Thyroid gland (tissue), 4 donors: ENCODE measurements at regions not wholly inside any gene's neighbourhood (a gene's known extent, or its start where the extent isn't known, plus 50 kb on each side); places are given as distances from the start of the nearest gene placed in this dataset.

Experiments
- DNase-seq, 2 donors: peaks; one replicate each; pipeline ENCODE4 v3.0.0-alpha.2; 2019
- H3K27ac ChIP-seq, 3 donors: fragments of 200-600 bp; sonication (generic); 1 replicate in 2 of 3; 2 replicates in 1 of 3; pipeline ENCODE4 v1.5.1; 2016 to 2019; ENCODE audit warnings: mild to moderate bottlenecking in 1 of 3, moderate library complexity in 1 of 3
- H3K27me3 ChIP-seq: fragments of 200-600 bp; sonication (generic); one replicate; pipeline ENCODE4 v1.5.1; 2019
- H3K36me3 ChIP-seq, 2 donors: fragments of 200-600 bp; sonication (generic); one replicate each; pipeline ENCODE4 v1.5.1; 2016 to 2019
- H3K4me1 ChIP-seq, 2 donors: fragments of 200-600 bp; sonication (generic); one replicate each; pipeline ENCODE4 v1.5.1; 2017 to 2019
- H3K4me3 ChIP-seq, 3 donors: fragments of 200-600 bp; sonication (generic); replicated peaks in 1 of 3; 1 replicate in 2 of 3; 2 replicates in 1 of 3; pipeline ENCODE4 v1.5.1; 2016; ENCODE audit warnings: mild to moderate bottlenecking in 1 of 3
- H3K9me3 ChIP-seq: fragments of 200-600 bp; sonication (generic); one replicate; pipeline ENCODE4 v1.5.1; 2017
- CTCF ChIP-seq, 6 experiments: fragments of 200-600 bp in 3 of 6; fragments of 450-650 bp in 3 of 6; sonication (generic) in 3 of 6; IDR thresholded peaks; one replicate each; pipeline ENCODE4 v1.5.1; 2016 to 2019; ENCODE audit warnings: antibody characterized with exemption in 6 of 6, mild to moderate bottlenecking in 2 of 6, inconsistent platforms in 1 of 6, moderate library complexity in 1 of 6
- POLR2A ChIP-seq, 2 donors: fragments of 450-650 bp; IDR thresholded peaks; one replicate each; pipeline ENCODE4 v1.6.1; 2017; ENCODE audit warnings: antibody characterized with exemption in 2 of 2, mild to moderate bottlenecking in 2 of 2, moderate library complexity in 1 of 2
- WGBS, 2 donors: methylation state at CpG; one replicate each; pipeline ENCODE4 v1.1.5; 2017; 5-methylcytosine and 5-hydroxymethylcytosine counted together
- intact Hi-C: fragments of 100-400 bp; cut with DNase I; formaldehyde crosslinking; loops from one replicate; pipeline ENCODE4 v1.15.1; 2023

GRCh38 chr13:73730014-73730413 is 404.2 kb downstream of the KLF12 start:
- no peaks in the 10 kb centered on the region for H3K4me1 ChIP-seq
- TF ChIP-seq POLR2A (IDR thresholded peaks at IDR 0.05): no peak
- TF ChIP-seq CTCF (IDR thresholded peaks at IDR 0.05): no peak
- no peaks in the 10 kb centered on the region for H3K27me3 ChIP-seq
- 82% methylated on average over 5 of the region's 5 CpGs for WGBS, 2 donors
- intact Hi-C loops: no loop called here
- no peak overlapping the region for H3K4me3 ChIP-seq
- no peaks in the 10 kb centered on the region for H3K9me3 ChIP-seq
- no peaks in the 10 kb centered on the region for H3K36me3 ChIP-seq
- H3K27ac ChIP-seq: no peak overlapping the region
- no peak for DNase-seq

DNA sequence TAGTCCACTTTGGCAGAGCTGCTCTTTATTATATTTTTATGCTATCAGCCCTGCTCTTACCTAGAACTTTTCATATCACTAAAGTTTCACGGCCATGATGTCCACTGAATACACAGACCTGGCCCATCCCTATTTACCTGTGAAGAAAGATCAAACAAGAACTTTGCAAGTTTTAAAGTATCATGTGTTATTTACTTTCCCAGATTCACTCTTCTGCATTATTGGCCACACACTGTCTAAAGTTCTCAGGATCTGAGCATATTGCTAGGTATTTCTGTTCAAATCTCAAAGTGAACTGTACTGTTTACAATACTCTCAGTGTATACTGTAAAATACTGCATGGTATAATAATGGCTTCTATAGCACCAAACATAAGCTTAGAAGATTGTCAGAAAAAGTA is 405.2 kb downstream of the KLF12 start:
- intact Hi-C loops: no loop called here
- no peak overlapping the region for H3K4me3 ChIP-seq
- no peak for DNase-seq
- no peak for TF ChIP-seq CTCF (IDR thresholded peaks at IDR 0.05)
- TF ChIP-seq POLR2A (IDR thresholded peaks at IDR 0.05): no peak
- H3K9me3 ChIP-seq: no peaks in the 10 kb centered on the region
- WGBS, 2 donors: 87 to 89% methylated on average over 1 of the region's 1 CpG
- no peaks in the 10 kb centered on the region for H3K27me3 ChIP-seq
- H3K4me1 ChIP-seq: no peaks in the 10 kb centered on the region
- no peaks in the 10 kb centered on the region for H3K36me3 ChIP-seq
- H3K27ac ChIP-seq: no peak overlapping the region

GRCh38 chr13:73722120-73722519 is 412.1 kb downstream of the KLF12 start:
- intact Hi-C loops: no loop called here
- Histone ChIP-seq H3K9me3 (no peaks in the 10 kb centered on the region), H3K36me3 (no peaks in the 10 kb centered on the region), H3K27me3 (no peaks in the 10 kb centered on the region), H3K27ac (no peak overlapping the region), H3K4me3 (no peak overlapping the region), H3K4me1 (no peaks in the 10 kb centered on the region)
- TF ChIP-seq CTCF (IDR thresholded peaks at IDR 0.05) (no peak), POLR2A (IDR thresholded peaks at IDR 0.05) (no peak)
- 71 to 73% methylated on average over 1 of the region's 1 CpG for WGBS, 2 donors
- no peak for DNase-seq

- no peak for DNase-seq
- Histone ChIP-seq H3K4me3 (no peak overlapping the region), H3K36me3 (no peaks in the 10 kb centered on the region), H3K27me3 (no peaks in the 10 kb centered on the region), H3K4me1 (no peaks in the 10 kb centered on the region), H3K9me3 (no peaks in the 10 kb centered on the region), H3K27ac (no peak overlapping the region)
- WGBS, 2 donors: 98% methylated on average over 4 of the region's 4 CpGs
- no peak for TF ChIP-seq CTCF (IDR thresholded peaks at IDR 0.05)
- TF ChIP-seq POLR2A (IDR thresholded peaks at IDR 0.05): no peak
- intact Hi-C loops: no loop called here
These were observed 412.6 kb downstream of the KLF12 start for GRCh38 chr13:73721571-73721970.

- no peaks in the 10 kb centered on the region for H3K36me3 ChIP-seq
- DNase-seq: no peak
- no peak overlapping the region for H3K4me3 ChIP-seq
- WGBS, 2 donors: 93 to 95% methylated on average over 5 of the region's 5 CpGs
- H3K4me1 ChIP-seq: peaks cover 0 to 1% of the 10 kb centered on the region in 2 donors
- H3K27me3 ChIP-seq: no peaks in the 10 kb centered on the region
- intact Hi-C loops: no loop called here
- no peak for TF ChIP-seq CTCF (IDR thresholded peaks at IDR 0.05)
- TF ChIP-seq POLR2A (IDR thresholded peaks at IDR 0.05): no peak
- no peaks in the 10 kb centered on the region for H3K9me3 ChIP-seq
- H3K27ac ChIP-seq: no peak overlapping the region
These were observed 413.9 kb downstream of the KLF12 start for GRCh38 chr13:73720216-73720840.
